HG03354 (cell line): ENCODE measurements at regions not wholly inside any gene's neighbourhood (a gene's known extent, or its start where the extent isn't known, plus 50 kb on each side); places are given as distances from the start of the nearest gene placed in this dataset.
"Not testable (repeated sequence)": the region's sequence is repeated elsewhere in the genome, so short reads cannot be mapped to it uniquely, and the experiment has no call there.

Experiments used
- ATAC-seq: cut with Tn5 transposase; IDR thresholded peaks from one replicate; pipeline ENCODE4 v1.9.1; 2021; ENCODE audit warnings: mild to moderate bottlenecking; ENCODE audit not compliant: unreplicated experiment, poor library complexity, severe bottlenecking

DNA sequence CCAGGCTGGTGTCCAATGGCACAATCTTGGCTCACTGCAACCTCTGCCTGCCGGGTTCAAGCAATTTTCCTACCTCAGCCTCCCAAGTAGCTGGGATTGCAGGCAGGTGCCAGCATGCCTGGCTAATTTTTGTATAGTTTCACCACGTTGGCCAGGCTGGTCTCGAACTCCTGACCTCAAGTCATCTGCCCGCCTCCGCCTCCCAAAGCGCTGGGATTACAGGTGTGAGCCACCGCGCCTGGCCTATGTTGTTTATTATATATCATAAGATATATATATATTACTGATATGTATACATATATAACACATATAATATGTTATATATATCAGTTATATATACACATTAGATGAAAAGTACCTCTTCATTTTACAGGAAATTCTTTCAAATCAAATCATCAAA lies 914.7 kb downstream of the FOXD4L5 start:
- not testable (repeated sequence) for ATAC-seq

DNA sequence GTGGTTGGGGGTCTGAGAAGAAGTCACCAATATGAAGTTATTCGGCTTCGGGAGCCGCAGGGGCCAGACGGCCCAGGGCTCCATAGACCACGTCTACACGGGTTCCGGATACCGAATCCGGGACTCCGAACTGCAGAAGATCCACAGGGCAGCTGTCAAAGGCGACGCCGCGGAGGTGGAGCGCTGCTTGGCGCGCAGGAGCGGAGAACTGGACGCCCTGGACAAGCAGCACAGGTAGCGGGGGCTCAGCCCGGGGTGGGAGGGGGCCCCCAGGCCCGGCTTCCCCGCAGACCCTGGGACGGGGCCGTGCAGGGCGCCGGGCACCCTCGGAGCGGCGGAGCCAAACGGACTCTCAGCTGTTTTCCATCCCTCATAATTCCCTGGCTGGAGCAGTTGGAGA lies 915.4 kb downstream of the FOXD4L5 start:
- not testable (repeated sequence) for ATAC-seq

- ATAC-seq, result peak; percentile 100
Measured at GRCh38 chr9:64369114-64369513, 915.9 kb downstream of the FOXD4L5 start.

DNA sequence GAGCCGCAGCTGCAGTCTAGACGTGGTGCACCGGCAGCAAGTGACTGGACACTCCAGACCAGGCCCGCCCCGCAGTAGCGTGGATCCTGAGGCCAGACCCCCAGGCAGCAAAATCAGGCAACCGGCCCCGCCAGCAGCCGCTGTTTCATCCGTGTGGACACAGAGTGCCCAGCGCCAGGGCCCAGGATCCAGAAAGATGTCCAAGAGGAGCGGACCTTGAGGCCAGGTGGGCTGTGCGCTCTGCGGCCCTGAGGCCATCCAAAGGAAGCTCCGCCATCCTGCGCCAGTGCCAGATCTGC lies 916.4 kb downstream of the FOXD4L5 start:
- ATAC-seq, result not testable (repeated sequence)

- not testable (repeated sequence) for ATAC-seq
Measured at GRCh38 chr9:64367826-64368643, 917.0 kb downstream of the FOXD4L5 start.
